ENCODE measurements at regions not wholly inside any gene's neighbourhood (a gene's known extent, or its start where the extent isn't known, plus 50 kb on each side); places are given as distances from the start of the nearest gene placed in this dataset.

DNA sequence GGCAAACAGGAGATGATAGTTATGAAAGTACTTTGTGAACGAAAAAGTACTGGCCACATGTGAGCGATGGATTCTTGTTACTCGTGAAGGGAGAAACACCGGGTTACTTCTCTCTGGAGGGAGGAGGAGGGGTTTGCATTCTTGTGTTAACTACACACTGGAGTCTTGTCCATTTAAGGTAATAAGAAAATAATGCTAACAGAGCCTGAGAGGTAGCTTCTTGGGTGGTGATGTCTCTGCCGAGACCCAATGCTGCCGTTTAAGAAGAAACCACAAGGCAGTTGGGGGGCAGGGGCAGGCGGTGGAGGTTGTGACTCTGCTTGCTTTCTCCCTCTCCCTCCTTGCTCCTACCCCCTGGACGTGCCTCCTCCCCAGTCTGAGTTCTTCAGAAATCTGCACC is 100.9 kb upstream of the ROPN1 start:
- TF ChIP-seq, protein P1, sequence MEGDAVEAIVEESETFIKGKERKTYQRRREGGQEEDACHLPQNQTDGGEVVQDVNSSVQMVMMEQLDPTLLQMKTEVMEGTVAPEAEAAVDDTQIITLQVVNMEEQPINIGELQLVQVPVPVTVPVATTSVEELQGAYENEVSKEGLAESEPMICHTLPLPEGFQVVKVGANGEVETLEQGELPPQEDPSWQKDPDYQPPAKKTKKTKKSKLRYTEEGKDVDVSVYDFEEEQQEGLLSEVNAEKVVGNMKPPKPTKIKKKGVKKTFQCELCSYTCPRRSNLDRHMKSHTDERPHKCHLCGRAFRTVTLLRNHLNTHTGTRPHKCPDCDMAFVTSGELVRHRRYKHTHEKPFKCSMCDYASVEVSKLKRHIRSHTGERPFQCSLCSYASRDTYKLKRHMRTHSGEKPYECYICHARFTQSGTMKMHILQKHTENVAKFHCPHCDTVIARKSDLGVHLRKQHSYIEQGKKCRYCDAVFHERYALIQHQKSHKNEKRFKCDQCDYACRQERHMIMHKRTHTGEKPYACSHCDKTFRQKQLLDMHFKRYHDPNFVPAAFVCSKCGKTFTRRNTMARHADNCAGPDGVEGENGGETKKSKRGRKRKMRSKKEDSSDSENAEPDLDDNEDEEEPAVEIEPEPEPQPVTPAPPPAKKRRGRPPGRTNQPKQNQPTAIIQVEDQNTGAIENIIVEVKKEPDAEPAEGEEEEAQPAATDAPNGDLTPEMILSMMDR (IDR thresholded peaks at IDR 0.05; ENCODE audit: low read depth, low read length): no peak
- no peak for DNase-seq (ENCODE audit: extremely low read depth, low read depth)

DNA sequence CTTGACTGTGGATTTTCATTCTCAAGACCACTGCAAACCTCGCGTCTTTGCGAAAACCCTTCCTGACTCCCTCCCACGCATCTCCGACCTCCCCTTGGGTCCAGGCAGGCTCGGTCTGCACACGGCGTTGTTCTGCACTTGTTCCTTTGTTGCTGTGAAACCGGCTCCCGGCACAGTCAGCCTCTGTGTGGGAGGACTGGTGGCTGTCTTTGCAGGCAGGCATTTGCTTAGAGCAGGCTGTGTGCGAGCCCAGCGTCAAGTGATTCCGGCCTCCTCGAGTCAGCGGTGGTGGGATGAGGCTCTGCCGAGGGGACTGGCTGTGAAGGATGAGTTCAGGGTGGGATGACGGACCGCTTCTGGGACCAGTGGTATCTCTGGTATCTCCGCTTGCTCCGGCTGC is 102.6 kb upstream of the ROPN1 start:
- TF ChIP-seq, protein P1 (IDR thresholded peaks at IDR 0.05; ENCODE audit: low read depth, low read length): no peak
- DNase-seq (ENCODE audit: extremely low read depth, low read depth): no peak

DNA sequence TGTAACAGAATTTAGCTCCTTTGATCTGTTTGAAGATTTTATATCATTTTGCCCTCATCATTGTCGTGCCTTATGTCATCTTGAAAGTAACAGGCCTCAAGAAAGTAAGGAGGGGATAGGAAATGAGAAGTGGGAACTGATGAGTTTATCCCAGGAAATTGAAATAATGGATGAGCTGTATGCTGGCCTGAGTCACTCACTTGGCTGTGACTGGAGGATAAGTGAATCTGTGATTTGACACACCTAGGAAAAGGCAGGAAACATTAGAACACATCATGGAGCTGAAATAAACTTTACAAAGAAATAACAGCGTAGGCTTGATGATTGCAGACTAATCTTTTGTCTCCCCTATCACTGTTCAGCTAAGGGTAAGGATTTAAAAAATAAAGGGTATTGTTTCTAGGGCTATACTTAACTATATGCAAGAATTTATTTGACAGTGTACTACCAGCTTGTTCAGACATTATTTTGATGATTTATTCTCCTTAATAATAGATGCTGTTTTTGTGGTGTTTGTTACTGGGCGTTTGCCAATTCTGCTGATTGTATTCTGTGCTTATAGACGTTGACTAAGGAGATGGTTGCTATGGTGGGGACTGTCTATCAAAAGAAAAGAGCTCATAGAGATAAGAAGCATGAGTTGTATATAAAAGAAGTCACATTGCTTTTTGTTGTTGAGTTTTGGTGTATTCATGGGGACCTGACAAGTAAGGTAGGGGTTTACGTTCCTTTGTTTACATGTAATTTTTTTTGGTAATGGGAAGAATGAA is 105.6 kb upstream of the ROPN1 start:
- no peak for DNase-seq (ENCODE audit: extremely low read depth, low read depth)
- TF ChIP-seq, protein P1 (IDR thresholded peaks at IDR 0.05; ENCODE audit: low read depth, low read length): no peak

DNA sequence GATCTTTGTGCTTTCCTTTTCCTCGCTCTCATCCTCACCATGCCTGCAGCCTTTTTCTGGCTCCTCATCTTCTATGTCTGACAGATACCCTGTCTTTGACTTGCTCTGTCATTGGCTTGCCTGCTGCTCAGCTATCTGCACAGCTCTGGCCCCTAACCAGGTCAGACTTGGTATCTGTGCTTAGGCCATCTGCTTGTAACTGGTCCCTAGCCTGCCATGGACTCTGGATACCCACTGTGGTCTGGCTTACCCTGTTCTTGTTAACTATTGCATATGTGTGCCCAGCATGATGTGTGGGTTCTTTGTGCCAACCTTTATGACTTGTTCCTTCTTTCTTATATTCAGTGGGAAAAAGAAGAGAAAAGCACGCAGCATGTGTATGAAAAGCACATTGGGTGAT is 109.7 kb upstream of the ROPN1 start:
- DNase-seq (ENCODE audit: extremely low read depth, low read depth): no peak
- TF ChIP-seq, protein P1 (IDR thresholded peaks at IDR 0.05; ENCODE audit: low read depth, low read length): no peak

DNA sequence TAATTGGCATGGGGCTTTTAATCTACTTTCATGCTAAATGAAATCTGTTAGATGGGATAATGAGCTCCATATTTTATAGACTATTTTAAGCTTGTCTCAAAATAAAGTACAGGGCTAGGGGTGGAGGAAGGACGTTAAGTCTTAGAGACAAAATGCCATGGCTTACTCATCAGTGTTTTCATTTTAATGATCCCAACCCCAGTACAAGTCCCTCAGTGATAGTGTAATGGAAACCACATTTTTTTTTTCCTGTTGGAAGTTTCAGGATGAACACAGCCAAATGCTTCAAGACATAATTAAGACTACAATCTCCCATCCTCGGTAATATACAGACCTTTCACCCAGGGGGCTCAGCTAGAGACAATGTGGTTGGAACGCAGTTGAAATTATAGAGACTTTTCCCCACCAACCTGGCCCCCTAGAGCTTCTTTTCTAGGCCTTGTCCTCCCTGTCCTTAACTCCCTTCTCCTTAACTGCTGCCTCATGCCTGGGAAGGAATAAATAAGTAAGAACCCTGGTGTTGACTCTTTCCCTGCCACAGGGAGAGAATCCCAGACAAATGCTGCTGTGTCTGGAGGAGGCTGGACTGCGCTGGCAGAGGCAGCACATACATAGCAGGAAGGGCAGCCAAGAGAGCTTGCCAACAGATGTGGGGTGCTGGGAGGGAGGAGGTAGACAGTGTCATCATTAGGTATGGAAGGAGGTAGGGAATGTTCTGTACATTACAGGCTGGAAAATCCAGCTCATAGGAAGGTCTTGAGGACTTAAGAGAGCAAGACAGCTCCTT is 115.4 kb upstream of the ROPN1 start:
- no peak for DNase-seq (ENCODE audit: extremely low read depth, low read depth)
- TF ChIP-seq, protein P1 (IDR thresholded peaks at IDR 0.05; ENCODE audit: low read depth, low read length): no peak

DNA sequence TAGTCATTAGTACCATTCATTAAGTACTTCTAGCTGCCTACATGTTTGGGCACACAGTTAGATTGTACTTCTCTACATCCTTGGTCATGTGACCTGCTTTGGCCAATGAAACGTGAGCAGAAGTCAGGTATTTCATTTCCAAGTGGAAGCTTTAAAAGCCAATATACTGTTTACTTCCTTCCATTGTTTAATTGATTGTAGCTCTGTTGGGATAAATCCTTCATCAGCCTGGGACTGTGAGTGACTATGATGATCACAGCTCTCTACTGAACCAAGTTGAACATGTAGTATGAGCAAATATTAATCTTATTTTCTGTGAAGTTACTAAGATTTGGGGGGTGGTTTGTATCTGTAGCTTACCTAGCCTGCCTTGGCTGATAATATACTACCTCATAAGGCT is 116.5 kb upstream of the ROPN1 start:
- TF ChIP-seq, protein P1 (IDR thresholded peaks at IDR 0.05; ENCODE audit: low read depth, low read length): no peak
- no peak for DNase-seq (ENCODE audit: extremely low read depth, low read depth)

DNA sequence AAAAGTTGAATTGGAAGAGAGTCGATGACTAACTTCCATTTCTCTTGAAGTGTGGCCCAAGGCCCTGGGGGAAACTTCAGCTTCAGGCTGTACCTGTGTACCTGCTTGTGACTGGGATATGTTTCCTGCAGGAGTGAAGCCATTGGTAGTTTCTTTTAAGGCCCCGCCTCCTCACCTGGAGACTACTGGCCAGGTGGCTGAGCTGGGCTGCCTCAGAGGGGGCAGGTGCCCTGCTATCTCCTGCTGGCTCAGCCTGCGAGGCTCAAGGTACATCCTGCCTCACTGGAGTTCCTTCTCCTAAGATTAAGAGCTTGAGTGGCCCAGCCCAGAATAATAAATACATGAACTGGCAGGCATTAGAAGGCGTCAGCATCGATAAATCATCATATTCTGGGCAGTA is 121.6 kb upstream of the ROPN1 start:
- TF ChIP-seq, protein P1 (IDR thresholded peaks at IDR 0.05; ENCODE audit: low read depth, low read length): no peak

More for the DNA sequence above, 121.6 kb upstream of the ROPN1 start:
- no peak for DNase-seq (ENCODE audit: extremely low read depth, low read depth)
